ENCODE measurements at regions not wholly inside any gene's neighbourhood (a gene's known extent, or its start where the extent isn't known, plus 50 kb on each side); places are given as distances from the start of the nearest gene placed in this dataset.
"Not testable (repeated sequence)": the region's sequence is repeated elsewhere in the genome, so short reads cannot be mapped to it uniquely, and the experiment has no call there.

- DNase-seq = peak; percentile 65
Measured at GRCh38 chr10:123380491-123381085, 226.4 kb downstream of the BUB3 start.

DNA sequence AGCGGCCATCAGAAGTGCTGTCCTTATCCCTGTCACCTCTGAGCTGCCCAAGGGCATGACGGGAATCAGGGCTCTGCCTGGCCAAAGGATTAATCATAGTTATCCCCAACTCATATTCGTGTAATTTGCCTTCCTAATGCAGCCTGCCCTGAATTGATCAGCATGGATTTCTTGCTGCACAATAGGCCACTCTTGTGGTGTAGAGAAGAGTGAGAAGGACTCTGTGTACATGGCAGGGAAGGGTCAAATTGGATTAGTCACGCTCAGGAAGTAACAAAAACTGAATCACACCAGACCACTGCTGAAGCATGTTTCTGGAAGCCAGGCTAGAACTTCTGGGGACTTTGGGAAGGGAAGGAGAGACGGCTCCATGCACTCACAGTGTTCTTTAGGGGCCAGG is 227.0 kb downstream of the BUB3 start:
- DNase-seq = no peak

GRCh38 chr10:123382491-123382890 is 228.3 kb downstream of the BUB3 start:
- no peak for DNase-seq

DNA sequence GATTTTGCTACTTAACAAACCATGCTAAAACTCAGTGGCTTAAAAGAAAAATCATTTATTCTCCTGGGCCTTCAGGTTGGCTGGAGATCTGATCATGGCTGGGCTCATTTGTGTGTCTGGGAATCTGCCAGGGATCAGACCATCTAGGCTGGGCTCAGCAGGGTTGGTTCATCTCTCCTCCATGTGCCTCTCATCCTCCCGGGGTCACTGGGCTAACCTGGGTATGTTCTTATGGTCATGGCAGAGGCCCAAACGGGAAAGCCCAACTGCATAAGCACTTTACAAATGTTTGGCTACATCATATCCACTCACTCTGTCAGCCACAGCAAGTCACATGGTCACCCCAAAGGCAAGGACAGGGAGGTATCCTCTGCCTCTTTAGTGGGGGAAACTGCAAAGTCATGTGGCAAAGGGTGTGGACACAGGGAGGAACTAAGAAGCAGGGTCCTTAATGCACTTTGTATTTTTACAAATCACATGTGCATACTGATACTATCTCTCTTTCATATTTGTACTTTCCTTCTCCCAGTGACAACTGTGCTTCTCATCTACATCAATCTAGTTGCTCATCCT is 231.4 kb downstream of the BUB3 start:
- no peak for DNase-seq

DNA sequence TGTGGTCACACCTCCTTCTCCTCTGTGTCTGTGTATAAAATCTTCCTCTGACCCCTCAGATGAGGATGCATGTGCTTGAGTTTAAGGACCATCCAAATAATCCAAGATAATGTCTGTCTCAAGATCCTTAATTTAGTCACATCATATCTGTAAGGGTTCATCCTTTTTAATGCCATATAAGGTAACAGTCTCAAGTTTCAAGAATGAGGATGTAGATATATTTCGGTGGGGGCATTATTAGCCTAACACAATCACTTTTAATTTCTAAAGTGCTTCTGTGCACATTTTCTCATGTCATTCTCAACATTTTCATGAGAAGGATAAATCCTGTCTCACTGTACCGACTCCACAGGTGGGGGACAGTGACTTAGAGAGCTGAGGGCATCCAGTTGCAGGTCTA is 235.3 kb downstream of the BUB3 start:
- DNase-seq = no peak

DNA sequence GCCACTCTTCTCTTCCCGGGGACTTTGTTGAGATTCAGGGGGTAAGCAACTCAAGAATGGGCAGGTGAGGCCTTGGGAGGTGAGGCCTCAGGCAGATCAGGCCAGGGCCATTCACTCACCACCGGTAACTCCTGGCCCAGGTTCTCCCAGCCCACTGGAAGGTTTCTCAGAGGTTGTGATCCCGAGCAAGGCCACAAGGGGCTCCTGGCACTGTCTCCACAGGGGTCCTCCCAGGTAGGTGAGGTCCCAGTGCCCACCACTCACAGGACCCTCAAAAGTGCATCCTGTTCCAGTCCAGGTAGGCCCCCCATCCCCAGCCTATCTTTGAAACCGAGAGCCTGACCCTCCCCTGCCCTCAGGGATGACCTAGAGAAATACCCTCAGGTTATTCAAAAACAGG is 236.1 kb downstream of the BUB3 start:
- no peak for DNase-seq

- no peak for DNase-seq
Measured at GRCh38 chr10:123390874-123391273, 236.7 kb downstream of the BUB3 start.

DNA sequence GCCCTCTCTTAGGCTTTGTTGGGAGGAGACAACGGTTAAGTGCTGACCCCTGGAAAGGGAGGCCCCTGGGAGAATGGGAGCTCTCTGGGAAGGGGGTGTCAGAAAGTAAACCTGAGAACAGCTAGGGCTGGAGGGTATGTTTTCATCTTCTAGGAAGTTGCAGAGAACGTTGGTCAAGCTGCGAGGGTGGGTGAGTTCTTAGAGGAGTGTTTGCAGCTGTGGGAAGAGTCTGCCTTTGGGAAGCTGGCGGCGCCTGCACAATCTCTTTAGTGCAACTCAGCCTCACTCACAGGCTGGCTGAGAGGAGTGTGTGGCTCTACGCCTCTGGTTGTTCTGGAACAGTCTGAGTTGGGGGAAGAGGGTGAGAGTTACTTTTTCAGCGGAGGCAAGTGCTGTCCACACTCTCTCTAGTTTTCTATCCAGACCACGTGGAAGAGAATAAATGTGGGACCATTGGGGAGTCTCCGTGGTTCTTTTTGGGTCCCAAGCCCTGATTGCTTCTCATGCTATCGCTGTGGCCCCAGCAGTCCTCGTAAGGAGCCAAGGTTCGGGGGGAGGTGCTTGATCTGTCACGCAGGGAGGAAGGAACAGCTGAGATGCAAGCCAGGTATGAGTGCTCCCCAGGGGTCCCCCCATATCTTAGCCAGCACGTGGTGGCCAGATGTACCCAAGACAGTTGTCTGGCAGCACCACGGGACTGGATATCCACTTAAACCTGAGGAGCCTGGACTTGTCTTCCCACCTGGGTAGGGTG is 237.2 kb downstream of the BUB3 start:
- no peak for DNase-seq

DNA sequence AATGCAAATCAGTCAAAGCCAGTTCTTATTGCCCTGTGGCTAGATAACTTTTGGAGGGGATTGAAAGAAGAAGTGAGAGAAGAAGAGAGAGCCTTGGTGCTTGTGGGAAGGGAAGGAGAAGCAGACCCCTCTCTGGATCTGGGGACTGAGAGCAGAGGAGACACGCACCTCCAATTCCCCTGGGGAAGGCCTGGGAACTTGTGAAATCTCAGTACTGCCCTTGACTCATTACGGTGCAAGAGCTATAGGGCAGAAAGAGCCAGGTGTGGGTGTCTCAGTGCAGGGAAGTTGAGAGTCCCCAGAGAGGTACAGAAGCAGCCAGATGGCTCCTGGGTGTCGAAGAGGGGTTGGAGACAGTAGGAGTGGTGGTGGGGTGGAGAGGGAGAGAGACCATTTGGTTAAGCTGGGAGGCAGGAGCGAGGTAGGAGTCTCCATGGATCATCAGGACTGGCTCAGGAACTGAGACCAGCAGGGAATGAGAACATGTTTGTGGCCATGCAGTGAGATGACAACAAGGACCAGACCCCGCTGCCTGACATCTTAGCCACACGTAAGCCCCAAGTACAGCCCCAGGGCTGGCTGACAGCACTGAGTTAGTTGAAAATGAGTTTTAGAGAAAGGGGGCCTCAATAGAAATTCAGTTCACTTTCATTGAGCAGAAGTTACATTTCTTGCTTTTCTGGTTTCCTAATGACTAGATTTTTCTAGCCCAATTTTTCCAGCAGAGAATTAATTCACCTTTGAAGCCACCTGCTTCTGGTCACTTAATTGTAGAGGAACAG is 238.2 kb downstream of the BUB3 start:
- no peak for DNase-seq

- no peak for DNase-seq
Measured at GRCh38 chr10:123393170-123393569, 239.0 kb downstream of the BUB3 start.

GRCh38 chr10:123394382-123394781 is 240.2 kb downstream of the BUB3 start:
- DNase-seq = no peak

GRCh38 chr10:123395234-123395633 is 241.0 kb downstream of the BUB3 start:
- not testable (repeated sequence) for DNase-seq

DNA sequence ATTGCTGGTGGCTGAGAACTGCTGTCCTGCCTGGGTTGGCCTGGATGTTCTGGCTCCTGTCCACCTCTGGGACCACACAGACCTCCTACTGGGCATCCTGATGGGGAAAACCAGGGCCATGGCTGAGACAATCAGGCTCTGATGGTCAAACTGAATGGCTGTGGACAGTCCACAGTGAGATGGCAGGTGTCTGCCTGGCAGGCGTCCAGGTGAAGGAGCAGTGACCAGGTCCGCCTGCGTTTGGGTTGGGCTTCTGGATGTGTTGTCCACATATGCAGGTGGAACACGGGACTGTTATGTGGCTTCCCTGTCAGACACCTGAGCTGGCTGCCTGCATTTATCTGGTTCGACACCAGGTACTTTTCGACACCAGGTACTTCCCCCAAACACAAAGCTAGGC is 241.7 kb downstream of the BUB3 start:
- no peak for DNase-seq

DNA sequence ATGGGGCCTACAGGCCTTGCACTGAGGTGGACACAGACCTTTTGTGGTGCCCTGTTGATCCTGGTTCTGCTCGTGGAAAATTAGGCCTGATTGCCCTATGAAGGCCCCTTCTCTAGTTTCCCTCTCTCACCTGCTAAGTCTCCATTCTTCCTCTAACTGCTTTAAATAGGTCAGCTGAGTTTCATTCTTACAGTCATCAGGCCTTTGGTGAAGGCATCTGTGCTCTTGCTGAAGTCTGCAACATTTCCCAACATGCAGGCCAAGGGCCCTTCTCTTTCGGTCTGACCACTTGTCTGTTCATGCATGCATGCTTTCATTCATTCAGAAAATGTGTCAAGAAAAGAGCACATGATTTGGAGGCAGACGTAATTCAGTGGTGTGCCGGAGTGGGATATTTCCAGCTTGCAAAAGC is 244.0 kb downstream of the BUB3 start:
- no peak for DNase-seq

GRCh38 chr10:123398756-123399155 is 244.6 kb downstream of the BUB3 start:
- no peak for DNase-seq

DNA sequence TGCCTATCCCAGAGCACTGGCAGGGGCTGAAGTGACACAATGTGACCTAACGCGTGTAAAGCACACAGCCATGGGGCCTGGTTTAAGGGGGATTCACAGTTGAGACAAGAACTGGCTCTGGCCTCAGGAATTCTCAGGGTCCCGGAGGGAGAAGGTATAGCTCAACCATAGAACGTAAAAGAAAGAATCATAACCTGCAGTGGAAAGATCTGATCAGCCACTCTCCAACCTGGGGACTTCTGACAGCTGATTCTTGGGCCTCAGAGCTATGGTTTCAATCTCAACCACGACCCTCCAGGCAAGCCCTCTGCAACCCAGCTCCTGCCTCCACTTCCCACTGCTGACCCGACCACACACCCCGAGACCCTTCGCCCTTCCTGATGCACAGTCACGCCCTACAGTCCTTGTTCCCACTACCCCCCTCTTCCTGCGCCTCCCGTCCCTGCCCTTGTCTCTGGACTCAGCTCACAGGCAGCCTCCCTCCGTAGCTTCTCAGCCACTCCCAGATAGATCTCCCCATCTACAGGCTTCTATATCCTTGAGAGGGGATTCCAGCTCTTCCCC is 245.2 kb downstream of the BUB3 start:
- no peak for DNase-seq

DNA sequence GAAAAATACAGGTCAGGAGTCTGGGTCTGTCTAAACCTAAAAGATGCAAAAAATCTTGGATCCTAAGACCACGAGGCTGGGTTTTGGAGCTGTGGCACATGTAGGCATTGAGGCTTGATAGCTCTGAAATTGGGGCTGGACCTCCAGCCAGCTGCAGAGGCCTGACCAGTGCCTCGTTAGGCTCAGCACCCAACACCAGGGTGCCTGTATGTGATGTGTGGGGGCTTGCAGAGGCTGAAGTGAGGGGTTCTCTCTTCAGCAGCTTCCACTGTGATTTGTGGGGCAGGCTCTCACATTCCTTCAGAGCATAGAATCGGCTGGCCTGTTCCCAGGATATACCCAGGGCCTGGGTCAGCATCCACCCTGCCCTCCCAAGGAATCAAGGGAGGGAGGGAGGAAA is 247.8 kb downstream of the BUB3 start:
- no peak for DNase-seq

DNA sequence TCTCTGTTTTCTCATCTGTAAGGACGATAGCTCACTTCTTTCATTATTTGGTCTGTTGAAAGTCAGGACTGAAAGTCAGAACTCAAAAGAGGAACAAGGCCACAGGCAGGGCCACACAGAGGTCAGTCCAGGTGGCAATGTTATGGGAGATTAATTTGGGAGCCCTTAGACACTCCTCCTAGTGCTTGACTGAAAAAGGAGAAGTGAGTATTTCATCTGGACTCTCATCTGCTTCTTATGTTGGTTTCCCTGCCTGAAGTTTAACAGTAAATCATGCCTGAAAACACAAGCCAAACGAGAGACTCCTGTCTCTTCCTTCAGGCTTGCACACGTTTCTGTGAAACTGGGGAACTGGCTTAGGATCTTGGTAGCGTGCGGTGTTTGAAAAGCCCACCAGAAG is 248.5 kb downstream of the BUB3 start:
- DNase-seq = no peak

- DNase-seq = no peak
Measured at GRCh38 chr10:123404357-123404756, 250.2 kb downstream of the BUB3 start.

DNA sequence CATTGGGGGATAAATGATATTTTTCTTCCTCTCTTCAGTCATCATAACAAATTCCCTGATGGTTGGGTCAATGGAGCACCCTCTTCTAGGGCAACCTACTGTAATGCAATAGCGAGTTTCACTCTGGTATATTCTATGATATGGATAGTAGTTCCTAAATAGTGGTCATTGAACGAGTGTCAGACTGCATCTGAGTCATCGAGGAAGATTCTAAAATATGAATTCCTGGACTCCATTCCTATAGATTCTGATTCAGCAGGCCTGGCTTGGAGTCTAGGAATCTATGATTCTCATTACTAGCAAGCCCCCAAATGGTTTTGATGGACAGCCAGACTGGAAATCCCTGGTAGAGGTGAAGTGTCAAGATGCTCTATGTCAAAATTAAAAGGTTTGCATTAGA is 254.5 kb downstream of the BUB3 start:
- no peak for DNase-seq

DNA sequence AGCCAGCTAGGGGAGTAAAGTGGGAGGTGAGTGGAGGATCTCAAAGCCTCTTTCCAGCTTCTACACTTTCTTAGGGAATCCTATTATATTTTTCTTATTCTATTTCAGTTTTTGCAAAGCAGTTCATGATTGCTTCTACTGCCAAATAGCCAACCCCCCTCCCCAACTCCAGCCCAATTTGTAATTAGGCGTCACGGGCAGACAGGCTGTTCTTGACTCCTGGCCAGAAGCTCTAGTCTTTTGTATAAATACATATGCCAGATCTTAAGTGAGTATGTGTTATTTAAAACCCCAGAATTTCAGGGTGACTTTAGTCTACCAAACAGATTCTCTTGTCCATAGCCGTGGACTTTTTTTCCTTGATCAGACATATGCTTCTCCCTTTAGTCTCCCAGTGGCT is 255.2 kb downstream of the BUB3 start:
- no peak for DNase-seq

- no peak for DNase-seq
Measured at GRCh38 chr10:123409884-123410283, 255.7 kb downstream of the BUB3 start.

DNA sequence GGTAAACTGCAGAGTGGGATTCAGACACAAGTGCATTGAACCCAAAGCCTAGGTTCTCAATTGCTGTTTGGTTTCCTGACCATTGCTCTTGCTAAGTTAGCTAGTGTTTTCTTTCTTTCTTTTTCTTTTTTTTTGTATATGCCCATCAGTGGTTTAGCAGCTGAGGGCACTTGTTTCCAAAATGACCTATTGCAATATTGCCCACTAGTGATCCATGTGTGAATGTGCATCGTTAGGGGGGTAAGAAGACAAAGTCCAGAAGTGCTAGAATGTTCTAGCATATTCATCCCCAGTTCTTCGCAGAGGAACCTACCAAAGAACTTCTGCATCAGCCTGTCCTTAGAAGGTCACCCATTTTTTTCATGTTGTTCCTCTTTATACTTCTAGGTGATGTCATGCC is 252.8 kb upstream of the GPR26 start:
- DNase-seq = no peak

Data from NCI-H1092 treated with DMSO at 0.1 percent for 48 hours (cell line).